LNCaP clone FGC (cell line): ENCODE measurements at regions not wholly inside any gene's neighbourhood (a gene's known extent, or its start where the extent isn't known, plus 50 kb on each side); places are given as distances from the start of the nearest gene placed in this dataset.
"Not testable (repeated sequence)": the region's sequence is repeated elsewhere in the genome, so short reads cannot be mapped to it uniquely, and the experiment has no call there.

ENCODE experiments used
- DNase-seq: peaks from one replicate; pipeline ENCODE4 v3.0.0-alpha.2; 2011; ENCODE audit warnings: low read depth
- H3K4me3 ChIP-seq: 2 replicates; pipeline ENCODE4 v1.5.1; 2011; ENCODE audit warnings: mild to moderate bottlenecking, low read depth, low read length, control low read depth
- TF ChIP-seq, protein P1 (sequence below): IDR thresholded peaks from 2 replicates; pipeline ENCODE4 v1.5.1; 2012; ENCODE audit warnings: mild to moderate bottlenecking; ENCODE audit not compliant: control insufficient read depth, insufficient read depth; ENCODE audit errors: extremely low read depth

DNA sequence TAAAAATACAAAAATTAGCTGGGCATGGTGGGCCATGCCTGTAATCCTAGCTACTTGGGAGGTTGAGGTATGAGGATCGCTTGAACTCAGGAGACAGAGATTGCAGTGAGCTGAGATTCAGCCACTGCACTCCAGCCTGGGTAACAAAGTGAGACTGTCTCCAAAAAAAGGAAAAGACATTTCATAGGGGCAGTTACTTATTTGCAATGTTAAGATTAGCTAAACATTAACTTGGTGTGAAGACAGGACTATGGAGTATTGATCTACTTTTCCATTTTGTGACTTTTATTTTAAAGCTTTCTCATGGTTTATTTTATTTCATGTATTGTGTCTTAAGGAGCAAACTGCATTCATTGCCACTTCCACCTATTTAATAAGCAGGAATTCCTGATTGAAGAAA is 153.0 kb downstream of the UTRN start:
- TF ChIP-seq, protein P1, sequence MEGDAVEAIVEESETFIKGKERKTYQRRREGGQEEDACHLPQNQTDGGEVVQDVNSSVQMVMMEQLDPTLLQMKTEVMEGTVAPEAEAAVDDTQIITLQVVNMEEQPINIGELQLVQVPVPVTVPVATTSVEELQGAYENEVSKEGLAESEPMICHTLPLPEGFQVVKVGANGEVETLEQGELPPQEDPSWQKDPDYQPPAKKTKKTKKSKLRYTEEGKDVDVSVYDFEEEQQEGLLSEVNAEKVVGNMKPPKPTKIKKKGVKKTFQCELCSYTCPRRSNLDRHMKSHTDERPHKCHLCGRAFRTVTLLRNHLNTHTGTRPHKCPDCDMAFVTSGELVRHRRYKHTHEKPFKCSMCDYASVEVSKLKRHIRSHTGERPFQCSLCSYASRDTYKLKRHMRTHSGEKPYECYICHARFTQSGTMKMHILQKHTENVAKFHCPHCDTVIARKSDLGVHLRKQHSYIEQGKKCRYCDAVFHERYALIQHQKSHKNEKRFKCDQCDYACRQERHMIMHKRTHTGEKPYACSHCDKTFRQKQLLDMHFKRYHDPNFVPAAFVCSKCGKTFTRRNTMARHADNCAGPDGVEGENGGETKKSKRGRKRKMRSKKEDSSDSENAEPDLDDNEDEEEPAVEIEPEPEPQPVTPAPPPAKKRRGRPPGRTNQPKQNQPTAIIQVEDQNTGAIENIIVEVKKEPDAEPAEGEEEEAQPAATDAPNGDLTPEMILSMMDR, result no peak
- H3K4me3 ChIP-seq, result no peak overlapping the region
- DNase-seq, result no peak

DNA sequence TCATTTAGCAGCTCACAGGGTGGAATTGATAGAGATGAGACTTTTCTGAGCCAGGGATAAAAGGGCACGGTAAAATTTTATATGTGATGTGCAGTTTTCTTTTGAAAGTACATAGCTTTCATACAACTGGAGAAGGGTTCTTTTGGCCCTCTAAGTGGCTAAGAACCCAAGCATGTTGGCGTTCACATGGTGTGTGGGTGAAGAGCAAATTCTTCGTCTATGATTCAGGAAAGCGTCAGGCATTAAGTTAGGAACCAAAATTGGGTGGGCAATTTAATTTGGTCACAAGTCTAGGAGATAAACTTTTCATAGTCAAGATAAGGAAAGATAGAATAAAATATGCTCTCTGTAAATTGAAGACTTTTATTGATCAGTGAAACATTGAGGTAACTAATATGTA is 153.9 kb downstream of the UTRN start:
- TF ChIP-seq, protein P1, result no peak
- DNase-seq, result no peak
- no peak overlapping the region for H3K4me3 ChIP-seq

DNA sequence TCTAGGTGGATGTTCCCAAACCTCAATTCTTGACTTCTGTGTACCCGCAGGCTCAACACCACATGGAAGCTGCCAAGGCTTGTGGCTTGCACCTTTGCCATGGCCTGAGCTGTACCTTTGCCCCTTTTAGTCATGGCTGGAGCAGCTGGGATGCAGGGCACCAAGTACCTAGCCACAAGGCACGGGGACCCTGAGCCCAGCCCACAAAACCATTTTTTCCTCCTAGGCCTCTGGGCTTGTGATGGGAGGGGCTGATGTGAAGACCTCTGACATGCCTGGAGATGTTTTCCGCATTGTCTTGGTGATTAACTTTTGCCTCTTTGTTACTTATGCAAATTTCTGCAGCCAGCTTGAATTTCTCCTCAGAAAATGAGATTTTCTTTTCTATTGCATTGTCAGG is 156.7 kb downstream of the UTRN start:
- not testable (repeated sequence) for DNase-seq, H3K4me3 ChIP-seq

DNA sequence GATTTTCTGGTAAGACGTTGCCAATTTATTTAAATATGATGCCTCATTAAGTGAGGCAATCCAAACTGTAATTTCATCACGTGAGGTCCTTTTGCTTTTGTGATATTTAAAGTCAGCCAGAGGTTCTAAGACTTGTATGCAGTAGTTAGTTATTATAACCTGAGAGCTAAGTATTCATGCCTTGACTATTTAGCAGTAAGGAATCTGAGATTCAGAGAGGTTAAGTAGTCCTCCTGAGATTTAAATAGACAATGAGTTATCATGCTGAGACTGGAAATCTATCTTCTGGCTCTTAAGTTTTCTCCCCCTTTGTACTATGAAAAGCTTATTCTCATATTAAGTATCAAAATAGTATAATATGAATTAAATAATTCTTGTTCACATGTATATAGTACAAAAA is 158.0 kb downstream of the UTRN start:
- no peak for DNase-seq
- TF ChIP-seq, protein P1, result no peak
- H3K4me3 ChIP-seq, result no peak overlapping the region

DNA sequence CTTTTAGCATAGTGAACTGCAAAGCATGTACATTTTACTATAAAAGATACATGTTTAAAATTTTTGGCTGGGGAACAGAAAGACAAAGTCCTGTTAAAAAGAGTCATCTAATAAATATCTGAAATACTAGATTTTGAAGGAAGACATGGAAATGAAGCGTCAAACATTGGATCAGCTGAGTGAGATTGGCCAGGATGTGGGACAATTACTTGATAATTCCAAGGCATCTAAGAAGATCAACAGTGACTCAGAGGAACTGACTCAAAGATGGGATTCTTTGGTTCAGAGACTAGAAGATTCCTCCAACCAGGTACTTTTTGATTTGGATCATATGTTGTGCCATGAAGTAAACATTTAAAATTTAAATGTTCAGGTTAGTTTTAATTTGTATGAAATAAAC is 162.3 kb downstream of the UTRN start:
- DNase-seq, result no peak
- TF ChIP-seq, protein P1, result no peak
- no peak overlapping the region for H3K4me3 ChIP-seq

DNA sequence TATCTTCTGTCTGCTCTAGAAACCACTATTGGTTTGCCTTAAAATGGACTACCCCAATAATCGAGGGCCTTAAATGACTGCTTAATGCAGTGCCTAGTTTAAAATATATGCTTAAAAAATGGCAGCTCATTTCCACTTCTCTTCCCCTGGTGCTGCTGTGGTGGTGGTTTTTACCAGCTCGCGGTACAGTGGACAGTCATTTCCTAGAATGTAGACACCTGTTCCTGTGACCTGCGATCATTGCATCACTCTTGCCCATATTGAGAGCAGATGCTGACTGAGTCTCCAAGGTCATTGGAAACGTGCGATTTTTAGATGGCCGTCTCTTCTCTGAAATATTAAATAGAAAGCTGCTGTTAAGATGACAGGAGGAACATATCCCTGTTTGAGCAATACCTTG is 164.1 kb downstream of the UTRN start:
- TF ChIP-seq, protein P1, result no peak
- no peak overlapping the region for H3K4me3 ChIP-seq
- DNase-seq, result no peak

DNA sequence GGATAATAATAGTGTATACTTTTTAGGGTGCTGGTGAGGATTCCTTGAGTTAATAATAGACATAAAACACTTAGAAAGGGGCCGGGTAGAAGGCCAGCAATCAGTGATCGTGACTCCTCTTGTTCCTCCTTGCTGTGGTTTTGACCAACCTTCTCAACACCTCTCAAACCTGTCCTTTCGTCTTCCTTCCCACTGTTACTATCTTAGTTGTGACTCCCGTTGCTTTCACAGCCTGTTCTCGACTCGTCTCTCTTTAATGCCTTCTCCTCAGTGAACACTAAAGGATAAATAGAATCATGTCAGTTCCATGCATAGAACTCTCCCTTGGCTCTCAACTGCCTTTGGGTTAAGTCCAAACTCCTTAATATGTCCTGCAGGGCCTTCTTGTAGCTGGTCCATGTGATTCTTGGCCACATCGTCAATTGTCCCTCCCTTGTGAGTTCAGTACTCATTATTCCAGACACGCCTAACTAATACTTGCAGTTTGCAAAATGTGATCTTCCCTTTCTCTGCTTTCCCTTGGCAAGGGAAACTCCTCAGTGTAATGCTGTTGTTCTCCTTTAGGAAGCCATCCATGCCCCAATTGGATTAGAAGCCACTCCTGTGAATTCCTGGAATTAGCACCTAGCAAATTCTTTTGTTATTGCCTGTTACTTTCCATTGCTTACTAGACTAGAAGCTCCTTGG is 164.9 kb downstream of the UTRN start:
- no peak for DNase-seq
- TF ChIP-seq, protein P1, result no peak
- H3K4me3 ChIP-seq, result no peak overlapping the region
